ENCODE measurements at regions not wholly inside any gene's neighbourhood (a gene's known extent, or its start where the extent isn't known, plus 50 kb on each side); places are given as distances from the start of the nearest gene placed in this dataset.

DNA sequence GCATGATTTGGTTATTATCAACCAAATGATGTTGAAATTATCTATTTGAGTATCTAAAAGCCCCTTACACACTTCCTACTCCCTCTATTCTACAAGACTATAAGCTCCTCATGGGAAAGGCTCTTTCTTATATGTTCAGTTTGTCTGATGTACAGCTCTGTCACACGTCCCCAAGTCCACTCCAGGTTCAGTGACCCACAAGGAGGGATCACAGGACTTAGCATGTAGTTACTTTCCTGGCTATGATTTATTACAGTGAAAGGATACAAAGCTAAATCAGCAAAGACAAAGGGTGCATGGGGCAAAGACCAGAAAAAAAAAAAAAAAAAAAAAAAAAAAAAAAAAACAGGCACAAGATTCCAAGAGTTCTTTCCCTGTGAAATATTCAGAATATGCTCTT lies 125.6 kb upstream of the TMEM106B start:
- no peak for DNase-seq

GRCh38 chr7:12089951-12090756 lies 120.9 kb upstream of the TMEM106B start:
- no peak for DNase-seq

DNA sequence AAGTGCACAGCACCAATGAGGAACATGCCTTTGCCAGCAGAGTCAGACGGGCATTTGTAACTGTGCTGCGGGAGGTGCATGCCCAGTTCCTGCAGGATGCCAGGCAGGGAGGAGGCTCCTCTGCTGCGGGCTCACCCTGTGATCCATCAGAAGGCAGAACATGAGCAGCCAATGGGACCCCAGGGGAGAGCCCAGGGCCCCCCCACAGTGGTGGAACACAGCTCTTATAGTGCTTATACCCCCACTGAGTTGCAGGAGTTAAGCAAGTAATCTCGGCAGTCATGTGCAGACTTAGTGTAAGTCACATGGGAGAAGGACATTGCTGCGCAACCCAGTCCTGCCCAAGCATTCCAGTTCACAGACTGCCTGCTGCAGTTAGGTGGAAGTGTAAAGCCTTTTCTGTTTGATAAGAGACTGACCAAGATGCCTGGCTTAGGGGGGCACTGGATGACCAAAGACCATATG lies 120.3 kb upstream of the TMEM106B start:
- DNase-seq: no peak

DNA sequence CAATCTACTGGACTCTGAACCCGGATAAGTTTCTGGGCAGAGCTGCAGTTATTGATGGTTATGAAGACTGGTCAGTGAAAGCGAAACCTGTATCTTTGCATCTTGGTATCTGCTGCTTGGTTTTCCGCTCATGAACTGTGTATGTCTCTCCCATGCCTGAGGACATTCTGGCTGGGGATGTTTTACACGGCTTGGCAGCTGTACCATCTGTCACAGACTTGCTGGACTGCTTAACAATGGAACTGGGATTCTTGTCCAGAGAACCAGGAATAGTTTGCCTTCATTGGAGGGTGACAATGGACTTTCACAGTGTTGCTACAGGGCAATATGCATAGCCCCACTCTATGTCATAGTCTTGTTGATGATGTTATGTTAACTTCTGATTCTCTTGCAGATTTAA lies 119.9 kb upstream of the TMEM106B start:
- no peak for DNase-seq

DNA sequence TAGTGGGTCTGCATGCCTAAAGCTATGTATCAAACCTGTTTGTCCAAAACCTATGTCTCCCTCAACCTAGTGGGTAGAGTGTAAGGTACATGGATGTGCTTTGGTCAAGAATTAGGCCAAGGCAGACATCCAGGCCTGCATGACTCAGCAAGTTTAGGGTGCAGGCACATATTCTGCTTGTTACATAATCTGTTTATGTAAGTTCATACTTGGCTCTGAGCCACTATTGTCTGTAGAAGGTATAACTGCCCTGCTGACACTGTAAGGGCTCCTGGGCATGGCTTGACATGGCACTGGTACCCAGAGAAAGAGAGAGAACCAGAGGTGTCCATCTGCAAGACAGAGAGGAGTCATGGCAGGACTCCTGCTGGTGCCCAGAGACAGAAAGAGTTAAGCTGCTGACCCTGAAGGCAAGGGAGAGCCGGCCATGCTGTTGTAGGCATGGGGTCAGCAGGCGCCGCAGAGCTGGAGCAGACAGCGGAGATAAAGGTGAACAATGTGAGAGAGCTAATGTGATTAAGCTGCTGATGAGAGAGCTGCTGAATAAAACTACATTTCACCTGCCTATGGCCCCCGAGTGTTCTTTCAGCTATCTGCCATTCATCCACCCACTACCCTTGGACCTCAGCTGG lies 118.5 kb upstream of the TMEM106B start:
- DNase-seq: peak; percentile 17

- no peak for DNase-seq
Measured at GRCh38 chr7:12093365-12093764, 117.7 kb upstream of the TMEM106B start.

GRCh38 chr7:12094365-12094921 lies 116.7 kb upstream of the TMEM106B start:
- no peak for DNase-seq

DNA sequence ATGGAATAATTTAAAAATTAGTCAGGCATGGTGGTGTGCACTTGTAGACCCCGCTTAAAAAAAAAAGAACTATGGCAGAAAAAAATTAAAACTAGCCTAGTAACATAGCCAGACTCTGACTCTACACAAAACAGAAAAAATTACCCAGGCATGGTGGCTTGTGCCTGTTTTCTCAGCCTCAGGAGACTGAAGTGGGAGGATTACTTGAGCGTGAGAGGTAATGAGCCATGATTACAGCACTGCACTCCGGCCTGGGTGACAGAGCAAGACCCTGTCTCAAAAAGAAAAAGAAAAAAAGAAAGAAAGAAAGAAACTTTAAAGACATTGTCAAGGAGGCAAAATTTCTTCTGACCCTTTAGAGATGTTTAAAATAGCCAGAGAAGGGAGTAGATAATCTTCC lies 109.0 kb upstream of the TMEM106B start:
- DNase-seq: no peak

- no peak for DNase-seq
Measured at GRCh38 chr7:12102527-12102926, 108.6 kb upstream of the TMEM106B start.

GRCh38 chr7:12103948-12104347 lies 107.1 kb upstream of the TMEM106B start:
- no peak for DNase-seq

- DNase-seq: no peak
Measured at GRCh38 chr7:12107381-12107780, 103.7 kb upstream of the TMEM106B start.

DNA sequence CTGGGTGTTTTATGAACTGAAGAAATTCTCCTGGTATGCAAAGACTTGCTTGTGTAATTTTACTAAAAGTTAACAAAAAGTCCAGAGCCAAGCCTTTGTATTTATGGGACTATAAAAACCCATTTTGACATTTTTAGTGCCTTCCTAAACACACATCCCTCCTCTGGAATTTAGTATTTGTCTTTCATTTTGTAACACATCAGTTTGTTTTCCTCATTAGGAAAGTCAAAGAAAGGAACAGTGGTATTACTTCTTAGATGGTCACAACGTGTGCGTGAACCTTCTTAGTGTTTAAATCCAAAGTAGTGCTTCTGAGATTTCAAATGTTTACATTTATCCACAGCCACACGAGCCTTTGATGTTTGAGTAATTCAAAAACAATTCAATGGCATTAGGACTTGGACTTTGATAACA lies 103.2 kb upstream of the TMEM106B start:
- no peak for DNase-seq

DNA sequence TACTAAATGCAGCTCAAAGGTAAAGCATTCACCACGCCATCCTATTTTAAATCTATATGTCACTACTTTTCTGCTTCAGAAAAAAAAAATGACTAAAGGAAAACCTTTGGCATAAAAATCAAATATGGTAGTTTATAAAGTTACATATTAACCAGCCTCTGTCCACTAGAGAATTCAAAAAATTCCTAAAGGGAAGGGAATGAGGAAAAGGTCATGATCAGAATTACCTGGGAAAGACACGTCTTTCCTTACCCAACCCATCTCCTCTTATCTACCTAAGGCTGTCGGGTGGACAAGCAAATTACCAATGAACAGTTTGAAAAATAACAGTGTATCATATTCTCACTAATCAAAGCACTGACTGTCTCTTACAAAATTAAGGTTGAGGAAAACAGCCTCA lies 100.7 kb upstream of the TMEM106B start:
- no peak for DNase-seq

DNA sequence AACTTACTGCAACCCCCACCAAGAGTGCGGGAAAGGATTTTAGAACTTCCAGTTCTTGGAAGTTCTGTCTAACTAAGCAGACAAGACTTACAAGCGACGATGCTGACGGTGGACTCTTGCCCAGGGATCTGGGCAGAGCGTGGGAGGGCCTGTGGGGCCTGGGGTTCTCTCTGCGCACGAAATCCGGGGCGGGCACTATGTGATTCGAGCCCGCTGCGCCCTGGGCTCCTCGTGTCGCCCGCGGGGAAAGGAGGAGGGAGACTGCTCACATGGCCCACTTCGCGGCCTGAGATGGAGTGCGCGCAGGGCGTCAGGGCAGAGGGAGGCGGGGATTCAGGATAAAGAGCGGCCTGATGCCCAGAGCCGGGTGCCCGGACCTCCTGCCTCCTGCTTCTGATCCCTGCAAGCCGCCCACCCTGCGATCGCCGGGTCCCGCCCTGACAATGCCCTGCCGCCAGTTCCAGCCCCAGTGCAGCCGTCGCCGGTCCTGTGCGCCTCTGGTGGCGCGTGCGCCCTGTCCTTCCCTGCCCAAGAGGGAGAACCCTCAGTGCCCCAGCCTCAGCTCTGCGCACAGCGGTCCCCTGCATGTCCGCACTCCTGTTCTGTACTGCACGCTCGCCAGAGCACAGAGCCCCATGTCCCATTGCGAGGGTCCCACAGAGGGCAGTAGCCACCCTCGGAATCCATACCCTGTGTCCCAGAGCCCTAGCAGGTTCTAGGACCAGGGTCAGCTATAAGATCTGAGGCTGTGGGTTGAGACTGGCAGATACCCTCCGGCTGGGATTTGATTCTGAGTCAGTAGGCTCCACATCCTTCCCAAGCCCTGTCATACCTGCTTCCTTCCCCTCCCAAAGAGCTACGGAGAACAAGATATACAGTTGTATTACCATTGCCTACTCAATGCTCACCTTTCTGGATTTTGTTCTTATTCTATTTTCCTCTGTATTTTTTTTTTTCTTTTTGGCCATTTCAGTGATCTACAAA lies 99.4 kb upstream of the TMEM106B start:
- DNase-seq: peak; percentile 7

GRCh38 chr7:12117170-12117569 lies 93.9 kb upstream of the TMEM106B start:
- DNase-seq: no peak

- no peak for DNase-seq
Measured at GRCh38 chr7:12119620-12120303, 91.3 kb upstream of the TMEM106B start.

DNA sequence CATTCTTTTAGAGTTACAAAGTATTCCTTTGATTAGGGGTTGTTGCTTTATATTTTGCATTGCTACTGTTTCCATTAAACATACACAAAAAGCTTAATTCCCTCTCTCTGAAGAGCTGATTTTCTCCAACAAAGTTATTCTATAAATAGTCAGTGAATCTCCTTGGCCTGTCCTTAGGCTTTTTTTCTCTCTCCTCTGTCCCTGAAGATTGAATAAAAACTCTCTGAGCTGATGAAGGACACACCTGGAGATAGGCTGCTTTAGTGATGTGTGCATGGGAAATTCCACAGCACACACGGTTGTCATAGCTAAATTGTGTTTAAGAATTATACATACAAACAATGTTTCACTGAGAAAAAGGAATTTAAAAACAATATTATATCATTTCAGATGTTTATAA lies 90.5 kb upstream of the TMEM106B start:
- no peak for DNase-seq

DNA sequence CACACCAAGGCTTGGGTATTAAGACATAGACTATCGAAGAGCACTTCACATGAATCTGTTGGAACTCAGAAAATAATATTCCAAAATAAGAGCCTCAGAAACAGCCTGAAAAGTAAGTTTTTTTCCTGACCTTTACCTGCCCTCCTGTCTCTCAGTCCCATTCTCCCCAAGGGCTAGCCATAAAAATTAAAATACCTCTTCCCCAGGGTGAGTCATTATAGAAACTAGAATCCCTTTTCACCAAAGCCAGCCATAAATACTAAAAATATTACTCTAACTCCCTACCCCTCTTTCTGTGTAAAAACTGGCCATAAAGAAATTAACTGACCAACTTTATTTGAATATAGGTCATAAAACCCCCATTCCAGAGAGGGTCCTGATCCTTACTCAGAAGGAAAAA lies 87.9 kb upstream of the TMEM106B start:
- DNase-seq: no peak

GRCh38 chr7:12124028-12124427 lies 87.1 kb upstream of the TMEM106B start:
- no peak for DNase-seq

- peak; percentile 42 for DNase-seq
Measured at GRCh38 chr7:12127455-12127854, 83.6 kb upstream of the TMEM106B start.

DNA sequence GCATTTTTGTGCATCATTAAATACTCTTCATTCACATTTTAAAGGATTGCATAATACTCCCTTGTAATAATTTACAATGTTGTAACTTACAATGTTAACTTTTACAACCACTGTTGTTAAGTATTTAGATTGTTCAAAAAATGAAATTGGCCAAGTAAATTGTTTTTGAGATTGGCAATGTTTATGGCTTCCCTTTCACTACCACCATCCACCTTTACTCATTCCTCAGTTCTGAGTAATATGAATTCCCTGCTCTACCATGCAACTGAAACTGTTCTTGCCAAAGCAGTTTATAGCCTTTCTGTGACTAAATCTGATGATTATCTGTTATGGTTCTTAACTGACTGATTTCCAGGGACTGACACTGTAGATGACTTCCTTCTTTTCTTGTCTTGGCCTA lies 80.5 kb upstream of the TMEM106B start:
- peak; percentile 51 for DNase-seq

DNA sequence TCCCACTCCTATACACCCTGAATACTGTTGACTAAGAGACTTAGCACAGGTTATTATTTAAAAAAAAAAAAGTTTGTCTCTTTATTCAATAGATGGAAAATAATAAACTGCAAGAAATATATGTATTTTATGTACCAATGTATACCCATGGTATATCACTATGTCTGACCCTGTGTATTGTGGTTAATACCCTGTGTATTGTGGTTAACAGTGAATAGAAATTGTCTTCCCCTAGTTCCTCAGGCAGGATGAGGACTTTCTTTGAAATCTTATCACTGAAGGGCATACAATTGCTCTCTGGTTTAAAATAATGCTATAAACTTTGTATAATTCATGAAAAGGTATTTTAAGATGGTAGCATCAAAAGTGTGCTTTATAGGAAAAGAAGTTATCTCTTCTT lies 80.0 kb upstream of the TMEM106B start:
- no peak for DNase-seq

All from hematopoietic multipotent progenitor cell treated with erythropoietin and hydrocortisone succinate and interleukin-3 and kit ligand, for 6 days (in vitro differentiated cells).